Fibroblast of skin of right quadriceps (primary cell): ENCODE measurements at regions not wholly inside any gene's neighbourhood (a gene's known extent, or its start where the extent isn't known, plus 50 kb on each side); places are given as distances from the start of the nearest gene placed in this dataset.
A peak's percentile ranks its signal among the peaks of the same experiment; 100 is the strongest.

Experiments used
- DNase-seq: peaks from one replicate; pipeline ENCODE4 v3.0.0-alpha.2; 2013

DNA sequence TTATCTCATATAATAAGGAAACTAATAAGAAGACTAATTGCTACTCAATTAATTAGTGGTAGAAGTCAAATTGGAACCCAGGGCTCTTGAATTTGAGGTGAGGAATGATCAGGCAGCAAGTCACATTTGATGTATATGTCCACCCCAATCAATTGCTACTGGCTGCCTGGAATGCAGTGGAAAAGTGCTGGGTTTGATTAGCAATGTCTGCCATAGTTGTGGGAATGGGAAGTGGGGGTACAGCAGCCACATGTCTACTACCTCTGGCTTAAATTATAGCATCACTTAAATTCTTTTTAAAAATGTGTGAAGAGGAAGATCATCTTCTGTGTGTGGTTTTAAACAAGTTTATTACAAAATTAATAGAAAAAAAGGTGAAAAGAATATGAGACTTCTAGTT, 50.8 kb upstream of the NAV2 start:
- no peak for DNase-seq

DNA sequence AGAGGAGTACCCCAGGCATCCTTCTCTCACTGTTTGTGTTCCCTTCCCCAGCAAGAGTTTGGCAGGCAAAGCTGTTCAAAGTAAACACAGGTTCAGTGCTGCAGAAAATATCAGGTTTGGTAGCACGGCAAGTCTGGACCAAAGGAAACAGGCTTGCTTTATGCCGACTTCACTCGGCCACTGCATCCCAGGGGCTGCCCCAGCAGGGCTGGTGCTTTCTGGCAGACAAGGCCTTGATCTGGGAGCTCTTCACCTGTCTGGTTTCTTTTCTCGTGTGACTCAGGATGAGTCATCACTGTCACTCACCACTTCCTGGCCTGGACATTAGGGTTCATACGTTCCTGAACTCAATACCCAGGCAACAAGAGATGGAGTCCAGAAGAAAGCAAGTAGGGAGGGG, 52.6 kb upstream of the NAV2 start:
- DNase-seq, result peak; percentile 53

DNA sequence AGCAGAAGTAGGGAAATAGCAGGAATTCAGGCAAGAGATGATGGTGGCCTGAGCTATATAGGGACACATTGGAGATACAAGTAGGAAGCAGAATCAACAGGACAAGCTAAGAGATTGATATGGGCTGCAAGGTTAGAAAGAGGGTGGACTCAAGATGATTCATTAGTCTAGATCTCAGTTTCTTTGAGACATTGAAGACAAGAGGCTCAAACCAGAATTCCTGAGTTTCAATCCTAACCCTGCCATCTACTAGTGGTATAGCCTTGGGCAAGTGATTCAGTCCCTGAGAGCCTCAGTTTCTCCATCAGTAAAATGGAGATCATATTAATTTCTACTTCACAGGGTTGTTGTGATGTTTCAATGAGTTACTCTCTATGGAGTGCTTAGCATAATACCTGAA, 53.1 kb upstream of the NAV2 start:
- DNase-seq, result no peak

DNA sequence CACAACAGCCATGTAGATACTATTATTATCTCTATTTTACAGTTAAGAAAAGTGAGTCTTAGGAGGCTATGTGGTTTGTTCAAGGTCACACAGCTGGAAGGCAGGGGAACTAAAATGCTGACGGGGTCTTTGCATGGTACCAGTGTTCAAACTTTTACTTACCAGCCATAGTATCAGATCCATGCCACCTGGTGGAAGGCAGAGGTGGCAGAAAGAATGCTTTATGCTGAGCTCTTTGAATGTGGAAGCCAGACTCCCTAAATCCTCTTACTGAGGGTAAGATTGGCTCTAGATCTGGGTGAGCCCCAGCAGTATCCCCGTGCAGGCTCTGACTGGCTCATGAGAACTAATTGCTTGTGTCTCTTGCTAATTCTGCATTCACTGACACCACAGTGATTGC, 54.3 kb upstream of the NAV2 start:
- no peak for DNase-seq

DNA sequence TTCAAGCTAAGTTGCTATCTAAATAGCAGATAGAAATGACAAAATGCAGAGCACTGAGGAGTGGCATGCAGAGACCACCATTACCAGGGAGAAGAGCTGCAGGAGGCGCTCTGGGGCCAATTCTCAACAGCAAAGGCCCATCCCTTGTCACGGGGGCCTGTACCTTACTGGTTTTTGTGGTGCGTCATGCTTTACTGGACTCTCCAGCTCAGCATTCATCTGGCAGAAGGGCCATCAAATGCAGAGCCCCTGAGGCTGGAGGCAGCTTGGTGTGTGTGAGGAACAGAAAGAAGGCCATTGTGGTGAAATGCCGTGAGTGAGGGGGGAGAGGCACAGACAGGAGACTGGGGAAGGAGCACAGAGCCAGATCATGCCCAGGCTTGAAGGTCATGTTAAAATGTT, 56.5 kb upstream of the NAV2 start:
- DNase-seq, result no peak

DNA sequence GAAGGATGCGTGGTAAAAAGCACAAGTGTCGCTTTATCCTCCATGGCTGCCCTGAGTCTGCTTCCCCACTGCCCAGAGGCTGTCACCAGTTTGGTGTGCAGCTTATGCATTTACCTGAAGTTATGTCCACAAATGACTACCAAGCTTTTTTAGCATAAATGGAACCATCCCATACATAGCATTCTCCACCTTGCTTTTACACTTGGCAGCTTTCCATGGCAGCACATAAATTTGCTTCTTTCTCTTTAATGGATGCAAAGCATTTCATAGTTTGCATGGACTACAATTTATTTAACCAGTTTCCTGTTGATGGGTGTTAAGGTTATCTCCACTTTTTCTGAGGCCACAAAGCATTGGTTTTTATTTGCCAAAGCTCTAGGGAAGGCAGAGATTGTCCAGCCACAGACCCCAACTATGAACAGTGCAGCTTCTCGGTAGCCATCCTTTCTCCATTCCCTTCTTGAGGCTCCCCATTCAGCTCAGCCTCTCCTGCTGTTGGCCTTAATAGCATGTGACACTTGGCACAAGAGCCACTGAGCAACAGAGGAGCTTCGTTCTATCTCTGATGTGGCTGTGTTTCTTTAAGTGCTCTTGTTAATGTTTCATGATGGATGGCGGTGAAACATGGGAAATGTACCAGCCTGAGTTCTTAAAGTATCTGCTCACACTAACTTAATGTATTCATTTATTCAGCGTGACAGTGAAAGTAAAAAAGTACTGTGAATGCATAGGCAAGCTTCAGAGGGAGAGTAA, 59.8 kb upstream of the NAV2 start:
- no peak for DNase-seq

DNA sequence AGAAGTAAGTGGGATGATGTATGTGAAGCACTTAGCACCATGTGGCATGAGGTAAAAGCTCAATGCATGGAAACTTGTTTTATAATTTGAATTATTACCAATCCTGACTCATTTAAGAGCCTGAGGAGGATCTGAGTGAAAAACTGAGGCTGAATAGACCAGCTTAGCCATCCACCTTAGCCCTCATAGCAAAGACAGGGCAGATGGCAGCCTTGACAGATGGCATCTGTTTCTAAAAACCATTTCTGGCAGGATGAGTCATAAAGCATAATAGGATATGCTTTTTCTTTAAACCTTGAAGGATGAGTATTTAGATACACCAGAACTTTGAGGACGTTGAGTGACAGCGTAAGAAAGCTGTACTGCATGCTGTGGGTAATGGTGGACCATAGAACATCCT, 61.0 kb upstream of the NAV2 start:
- DNase-seq, result no peak

DNA sequence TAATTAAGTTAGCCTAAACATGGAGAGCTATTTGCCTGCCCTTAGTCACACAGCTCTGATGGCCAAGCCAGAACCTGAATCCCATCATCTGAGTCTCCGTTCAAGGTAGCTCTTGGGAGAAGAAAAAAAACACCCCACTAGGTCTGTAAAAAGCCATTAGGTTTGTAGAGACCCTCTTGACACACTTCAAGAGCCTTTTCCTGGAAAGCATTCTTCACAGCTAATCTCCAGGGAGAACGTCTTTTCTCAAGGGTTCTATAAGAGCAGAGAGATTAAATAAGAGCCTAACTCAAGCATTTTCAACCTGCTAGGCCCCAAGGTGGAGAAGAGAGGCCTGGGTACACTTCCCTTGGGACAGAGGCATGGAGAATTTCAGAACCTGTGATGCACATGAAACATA, 61.6 kb upstream of the NAV2 start:
- no peak for DNase-seq

DNA sequence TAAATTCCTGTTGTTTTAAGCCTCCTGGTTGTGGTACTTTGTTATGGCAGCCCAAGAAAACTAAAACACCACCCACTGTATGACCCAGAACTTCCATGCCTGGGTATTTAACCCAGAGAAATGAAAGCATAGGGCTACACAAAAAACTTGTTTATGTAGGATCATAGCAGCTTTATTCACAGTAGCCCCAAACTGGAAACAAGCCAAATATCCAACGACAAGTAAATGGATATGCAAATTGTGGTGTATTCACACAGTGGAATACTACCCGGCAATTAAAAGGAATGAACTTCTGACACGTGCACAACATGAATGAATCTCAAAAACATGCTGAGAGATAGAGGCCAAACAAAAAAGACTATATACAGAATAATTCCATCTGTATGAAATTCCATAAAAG, 62.2 kb upstream of the NAV2 start:
- DNase-seq, result no peak

DNA sequence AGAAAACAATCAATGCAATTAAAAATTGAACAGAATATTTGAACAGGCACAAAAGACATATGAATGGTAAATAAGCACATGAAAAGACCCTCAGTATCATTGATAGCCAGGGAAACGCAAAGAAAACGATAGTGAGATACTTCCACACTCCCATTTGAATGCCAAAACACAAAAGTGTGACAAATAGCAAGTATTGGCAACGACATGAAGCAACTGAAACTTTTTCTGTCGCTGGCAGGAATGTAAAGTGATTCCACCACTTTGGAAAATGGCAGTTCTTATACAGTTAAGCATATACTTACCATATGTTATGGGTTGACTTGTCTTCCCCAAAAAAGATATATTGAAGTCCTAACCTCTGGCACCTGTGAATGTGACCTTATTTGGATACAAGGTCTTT, 62.9 kb upstream of the NAV2 start:
- no peak for DNase-seq

DNA sequence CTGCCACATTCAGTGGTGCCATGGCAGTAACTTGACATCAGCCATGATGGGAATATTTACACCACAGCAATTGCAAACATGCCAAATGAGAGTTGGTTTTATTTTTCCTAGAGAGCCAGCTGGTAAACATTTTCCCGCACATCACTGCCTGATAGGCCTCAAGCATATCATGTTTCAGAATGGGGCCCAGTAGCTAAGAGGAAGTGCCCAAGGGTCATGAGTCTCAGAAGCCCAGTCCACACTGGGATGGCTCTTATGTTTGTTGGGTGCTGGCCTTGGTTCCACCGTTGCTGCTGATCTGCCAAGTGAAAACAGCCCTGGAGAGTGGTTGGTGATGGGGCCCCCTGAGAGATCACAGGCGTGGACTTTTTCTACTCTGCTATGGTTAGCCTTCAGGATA, 64.3 kb upstream of the NAV2 start:
- DNase-seq, result no peak

DNA sequence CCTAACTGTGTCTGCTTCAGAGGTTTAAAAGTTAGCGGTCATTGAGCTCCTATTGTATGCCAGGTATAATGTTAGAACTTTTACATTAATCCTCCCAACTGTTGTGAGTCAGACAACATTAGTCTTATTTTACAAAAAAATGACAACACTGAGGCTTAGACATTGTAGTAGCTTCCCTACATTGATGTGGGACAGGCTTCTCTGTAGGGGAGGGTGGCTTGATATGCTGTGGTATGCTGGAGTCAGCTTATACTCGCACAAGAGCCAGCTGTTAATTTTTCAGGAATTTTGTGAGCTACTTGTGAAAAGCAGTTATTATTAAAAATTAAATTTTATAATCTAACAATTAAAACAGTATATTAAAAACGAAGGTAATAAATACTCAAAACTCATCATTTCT, 64.8 kb upstream of the NAV2 start:
- DNase-seq, result no peak

DNA sequence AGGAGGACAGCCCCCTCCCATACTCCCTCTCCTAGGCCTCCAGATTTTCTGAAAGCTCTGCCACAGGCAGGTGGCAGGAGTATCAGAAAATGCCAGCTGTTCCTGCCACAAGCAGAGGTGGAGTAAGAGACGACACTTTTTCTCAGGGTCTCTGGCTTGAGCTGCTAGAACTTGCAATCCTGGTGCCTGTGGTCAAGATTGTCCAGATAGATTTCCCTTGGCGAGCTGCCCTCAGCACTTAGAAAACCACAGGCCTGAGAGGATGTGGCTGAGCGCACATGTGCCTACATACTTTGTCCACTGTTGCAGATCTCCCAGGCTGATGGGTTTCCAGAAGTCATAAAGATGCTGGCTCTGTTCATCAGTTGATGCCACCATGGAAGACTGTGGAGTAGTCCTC, 65.7 kb upstream of the NAV2 start:
- DNase-seq, result peak; percentile 76

DNA sequence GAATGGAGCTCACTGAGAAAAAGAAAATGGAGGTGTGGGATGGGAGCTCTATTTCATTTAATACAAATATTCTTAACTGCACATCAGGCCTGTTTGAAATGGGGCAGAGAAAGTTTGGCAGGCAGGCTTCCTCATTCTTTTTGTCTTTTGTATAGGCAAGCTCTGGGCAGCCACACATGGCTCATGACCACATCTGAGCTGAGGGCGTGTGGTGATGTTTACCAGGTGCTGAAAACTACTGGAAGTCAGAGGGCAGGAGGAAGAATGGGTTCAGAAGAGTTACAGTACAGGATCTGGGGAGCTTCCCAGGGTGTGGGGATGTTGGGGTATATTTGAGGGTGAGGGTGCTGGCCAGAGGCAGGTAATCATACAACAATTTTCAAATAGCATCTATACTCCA, 66.3 kb upstream of the NAV2 start:
- no peak for DNase-seq

DNA sequence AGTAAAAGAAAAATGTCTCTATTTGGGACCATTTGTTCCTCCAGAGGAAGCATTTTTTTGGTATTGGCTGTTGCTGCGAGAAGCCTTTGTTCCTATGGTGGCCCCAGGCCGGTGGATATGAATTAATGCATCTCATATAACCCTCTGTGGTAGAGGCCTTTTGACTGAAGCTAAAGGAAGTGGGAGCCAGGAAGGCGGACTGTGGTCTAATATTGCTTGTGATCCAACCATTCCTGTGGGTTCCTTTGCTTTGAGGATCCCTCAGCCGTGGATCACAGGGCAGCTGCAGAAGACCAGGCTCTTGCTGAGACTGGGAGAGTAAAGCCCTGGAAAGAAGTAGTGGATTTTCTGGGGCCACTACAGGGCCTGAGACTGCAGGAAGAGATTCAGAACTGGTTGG, 68.3 kb upstream of the NAV2 start:
- DNase-seq, result no peak

DNA sequence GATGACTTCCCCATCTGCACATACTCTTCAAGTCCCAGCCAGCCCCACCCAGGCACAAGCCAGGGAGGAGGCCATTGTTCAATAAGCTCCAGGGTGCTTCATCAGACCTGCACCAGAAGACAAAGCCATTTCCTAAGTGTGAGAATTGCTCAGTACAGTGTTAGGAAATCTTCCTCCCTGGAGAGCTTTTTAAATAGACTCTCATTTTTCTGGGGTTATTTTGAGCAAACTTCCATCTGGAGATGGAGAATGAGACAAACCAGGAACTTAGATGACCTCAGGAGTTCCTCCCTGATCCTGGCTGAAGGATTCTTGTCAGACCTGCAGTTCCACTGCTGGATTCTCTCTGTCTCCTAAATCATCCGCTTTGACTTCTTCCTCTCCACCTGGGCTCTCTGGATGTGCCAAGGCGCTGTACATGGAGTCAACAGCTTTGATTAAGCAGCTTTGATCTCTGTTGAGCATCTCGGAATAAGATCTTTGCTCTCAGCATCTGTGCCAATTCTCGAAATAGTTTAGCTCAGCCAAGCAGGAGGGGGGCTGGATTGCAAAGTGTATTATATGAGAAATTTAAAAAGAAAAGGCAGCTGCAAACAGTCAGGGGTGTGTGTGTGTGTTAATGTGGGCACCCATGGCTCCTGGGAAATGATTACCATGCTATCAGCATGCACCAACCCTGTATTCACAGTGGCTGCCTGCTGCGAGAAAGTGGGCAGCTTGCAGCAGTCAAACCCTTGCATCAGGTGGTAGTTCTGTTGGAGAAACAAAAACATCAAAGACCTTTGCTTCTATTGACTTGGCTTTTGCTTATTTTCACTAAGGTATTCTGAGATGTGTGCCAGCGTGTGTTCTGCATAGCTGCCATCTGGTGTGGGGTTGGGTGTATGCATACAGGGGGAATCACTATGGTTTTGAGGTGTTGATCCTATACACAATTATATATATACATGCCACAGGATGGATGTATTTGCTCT, 70.2 kb upstream of the NAV2 start:
- DNase-seq, result peak; percentile 44

DNA sequence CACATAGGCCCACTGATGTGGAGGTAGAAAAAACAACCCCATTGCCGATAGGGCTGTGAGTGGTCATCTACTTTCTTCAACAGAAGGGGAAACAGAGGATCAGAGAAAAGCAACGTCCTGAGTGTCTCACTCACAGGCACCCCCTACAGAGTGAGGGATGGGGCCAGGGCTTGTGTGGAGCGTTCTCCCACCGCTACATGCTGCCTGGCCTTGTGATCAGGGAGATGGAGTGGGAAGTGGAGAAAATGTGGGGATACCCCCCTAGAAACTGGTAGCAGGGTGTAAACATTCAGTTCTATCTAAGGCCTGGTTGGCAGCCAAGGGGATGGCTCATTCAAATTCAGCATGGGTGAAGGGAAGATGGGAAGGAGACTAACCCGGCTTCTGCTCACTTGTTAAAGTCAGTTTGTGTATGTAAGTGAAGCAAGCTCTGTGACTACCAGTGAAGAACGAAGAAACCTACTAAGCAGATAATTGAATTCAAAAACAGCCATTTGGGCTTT, 73.0 kb upstream of the NAV2 start:
- no peak for DNase-seq

DNA sequence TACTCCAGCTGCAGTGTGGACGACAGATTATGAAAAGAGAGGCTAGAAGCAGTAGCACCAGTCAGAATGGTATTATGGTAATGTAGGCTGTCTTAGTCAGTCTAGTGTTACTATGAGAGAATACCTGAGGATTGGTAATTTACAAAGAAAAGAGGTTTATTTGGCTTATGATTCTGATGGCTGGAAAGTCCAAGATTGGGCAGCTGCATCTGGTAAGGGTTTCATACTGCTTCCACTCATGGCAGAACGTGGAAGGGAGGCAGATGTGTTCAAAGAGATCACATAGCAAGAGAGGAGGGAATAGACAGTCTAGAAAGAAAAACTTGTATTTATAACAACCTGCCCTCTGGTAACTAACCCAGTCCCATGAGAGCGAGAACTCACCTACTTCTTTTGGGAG, 77.3 kb upstream of the NAV2 start:
- no peak for DNase-seq

DNA sequence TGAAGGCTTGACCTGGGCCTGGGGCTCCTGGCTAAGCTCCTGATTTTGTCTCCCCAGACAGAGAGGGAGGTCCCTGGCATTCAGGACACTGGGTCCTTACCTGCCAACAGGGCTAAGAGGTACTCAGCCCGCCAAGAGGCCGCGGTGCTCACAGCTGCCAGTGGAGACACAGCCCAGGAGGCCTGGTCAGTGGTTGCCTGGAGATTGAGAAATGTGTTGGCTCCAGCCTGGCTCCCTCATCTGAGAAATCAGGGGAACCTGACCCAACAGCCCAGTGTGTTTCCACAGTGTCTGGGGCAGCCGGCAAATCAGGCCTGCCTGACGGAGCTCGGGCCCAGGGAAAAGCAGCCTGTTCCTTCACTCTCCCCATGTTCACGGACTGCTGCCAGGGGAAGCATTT, 79.4 kb upstream of the NAV2 start:
- no peak for DNase-seq

DNA sequence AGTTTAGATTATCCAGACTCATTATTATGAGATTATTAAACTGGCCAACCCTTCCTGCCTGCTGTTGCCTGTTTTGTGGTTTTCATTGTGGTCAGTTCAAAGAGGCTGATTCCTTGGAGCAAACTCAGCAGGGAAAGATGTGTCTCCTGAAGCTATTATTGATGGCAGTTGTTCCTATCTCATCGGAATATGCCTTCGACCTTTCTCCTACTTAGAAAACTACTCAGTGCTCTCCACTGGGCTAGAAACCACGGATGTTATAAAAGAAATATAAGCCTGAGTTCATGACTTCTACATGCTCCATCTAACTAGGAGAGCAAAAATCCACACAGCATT, 80.2 kb upstream of the NAV2 start:
- peak; percentile 56 for DNase-seq

DNA sequence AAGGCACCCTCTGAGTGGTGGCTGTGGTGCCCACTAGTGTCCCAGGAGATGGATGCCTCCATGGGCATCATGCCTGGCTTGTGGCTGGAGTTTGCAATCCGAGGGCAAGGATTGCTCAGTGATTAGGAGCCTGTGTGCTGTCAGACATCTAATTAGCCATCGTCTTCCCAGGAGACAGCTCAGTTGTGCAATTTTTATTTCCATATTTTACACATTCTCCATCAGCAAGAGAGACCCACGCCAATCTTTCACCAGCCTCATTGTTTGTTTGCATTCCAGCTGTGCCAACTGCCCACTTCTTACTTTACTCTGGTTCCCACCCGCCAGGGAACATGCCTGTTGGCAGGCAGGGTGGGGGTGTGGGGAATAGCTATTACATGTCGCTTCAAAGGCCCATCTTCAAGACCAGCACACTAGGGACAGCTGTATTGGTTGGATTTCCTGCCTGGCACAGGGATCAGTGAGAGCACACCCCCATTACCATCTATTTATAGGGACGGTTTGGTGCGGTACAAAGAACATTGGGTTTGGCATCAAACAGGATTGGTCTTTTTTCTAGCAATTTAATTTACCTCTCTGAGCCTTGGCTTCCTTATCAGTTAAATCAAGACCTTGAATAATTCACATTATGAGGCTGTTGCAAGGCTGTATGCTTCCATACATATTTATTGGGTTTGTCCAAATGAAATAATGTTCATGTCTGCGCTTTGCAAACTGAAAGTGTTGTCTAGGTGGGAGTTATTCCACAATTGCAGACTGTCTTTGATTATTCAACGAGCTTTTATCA, 80.7 kb upstream of the NAV2 start:
- no peak for DNase-seq

DNA sequence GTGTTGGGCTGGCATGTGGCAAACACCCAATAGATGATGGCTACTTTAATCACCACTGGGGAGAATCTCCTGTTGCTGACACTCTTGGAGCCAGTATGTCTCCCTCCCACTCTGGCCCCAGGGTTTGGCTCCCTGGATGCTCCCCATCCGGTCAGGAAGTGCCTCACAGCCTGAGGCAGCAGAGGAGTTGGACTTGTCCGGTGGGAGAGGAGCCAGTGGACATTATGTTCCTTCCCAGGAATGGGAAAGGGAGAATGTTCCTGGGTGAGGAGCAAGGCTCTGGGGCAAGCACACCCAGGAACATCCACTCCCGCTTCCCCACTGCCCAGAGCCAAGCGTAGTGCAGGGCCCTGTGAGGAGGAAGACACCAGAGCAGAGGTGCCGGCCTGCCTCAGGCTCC, 84.6 kb upstream of the NAV2 start:
- DNase-seq, result no peak

DNA sequence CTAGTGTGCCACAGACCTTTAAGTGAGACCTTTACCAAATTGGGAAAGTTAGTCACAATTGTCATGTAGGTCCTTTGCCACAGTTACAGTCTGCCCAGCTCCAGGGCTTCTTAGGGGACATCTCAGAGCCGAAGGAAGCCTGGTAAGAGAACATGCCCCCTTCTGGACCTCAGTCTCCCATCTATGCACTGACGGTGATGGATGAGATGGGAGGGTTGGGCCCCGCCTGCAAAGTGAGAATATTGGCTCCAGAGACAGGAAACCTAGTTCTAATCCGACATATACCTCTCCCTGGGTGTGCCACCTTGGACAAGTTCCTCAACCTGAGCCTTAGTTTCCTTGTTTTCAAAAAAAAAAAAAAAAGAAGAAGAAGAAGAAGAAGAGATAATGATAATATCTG, 85.1 kb upstream of the NAV2 start:
- DNase-seq, result no peak

DNA sequence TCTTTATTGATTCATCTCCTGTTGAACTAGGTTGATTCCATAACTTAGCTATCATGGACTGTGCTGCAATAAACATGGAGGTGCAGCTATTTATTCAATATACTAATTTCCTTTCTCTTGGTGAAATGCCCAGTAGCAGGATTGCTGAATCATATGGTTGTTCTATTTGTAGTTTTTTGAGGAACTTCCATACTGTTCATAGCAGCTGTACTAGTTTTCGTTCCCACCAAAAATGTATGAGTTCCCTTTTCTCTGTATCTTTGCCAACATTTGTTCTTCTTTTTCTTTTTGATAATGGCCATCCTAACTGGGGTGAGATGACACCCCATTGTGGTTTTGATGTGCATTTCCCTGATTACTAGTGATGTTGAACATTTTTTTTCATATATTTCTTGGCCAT, 87.2 kb upstream of the NAV2 start:
- DNase-seq, result no peak
